ENCODE measurements at regions not wholly inside any gene's neighbourhood (a gene's known extent, or its start where the extent isn't known, plus 50 kb on each side); places are given as distances from the start of the nearest gene placed in this dataset.

DNA sequence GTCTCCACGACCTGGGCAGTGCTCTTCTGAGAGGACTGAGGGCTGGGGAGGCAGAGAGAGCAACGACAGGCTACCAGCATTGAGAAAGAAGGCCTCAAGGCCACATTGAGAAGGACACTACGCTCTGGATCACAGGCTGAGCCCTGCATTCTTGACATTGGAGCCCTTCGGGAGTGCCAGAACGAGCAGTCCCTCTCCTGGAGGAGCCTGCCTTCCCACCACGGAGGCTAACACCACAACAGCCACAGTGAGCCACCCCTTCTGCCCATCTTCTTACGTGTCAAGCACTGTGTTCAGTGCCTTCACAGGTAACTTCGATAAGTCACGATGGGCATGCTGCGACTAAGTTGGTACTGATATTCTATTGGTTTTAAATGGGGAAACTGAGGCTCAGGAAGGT, 267.8 kb downstream of the RPS24 start:
- no peak for DNase-seq
- no TSS peak for BruUV-seq (replicated peaks)
- no peak overlapping the region for H3K27ac ChIP-seq (ENCODE audit: low read length)
- no peak overlapping the region for H3K9ac ChIP-seq (ENCODE audit: low read length)
- ChIA-PET POLR2A (ENCODE audit: unreplicated experiment) (interaction anchor here (0.7 kb wide), 1 partner anchor 42 kb away, joined by 5 read pairs; no protein-coding TSS in a partner anchor), CTCF (interaction anchor here (0.9 to 1.5 kb wide), 2 partner anchors 69 to 255 kb away, joined by 5 to 7 read pairs; no protein-coding TSS in a partner anchor)
- H3K4me3 ChIP-seq (ENCODE audit: low read length) = no peak overlapping the region
- H4K20me1 ChIP-seq (ENCODE audit: low read length) = no peaks in the 10 kb centered on the region
- ATAC-seq = no peak
- no peak overlapping the region for H3K4me2 ChIP-seq (ENCODE audit: low read length)
- no peaks in the 10 kb centered on the region for H3K9me3 ChIP-seq (ENCODE audit: low read length)
- no peaks in the 10 kb centered on the region for H3F3A ChIP-seq (ENCODE audit: low read length, unreplicated experiment)
- no peaks in the 10 kb centered on the region for H3K9me2 ChIP-seq (replicated peaks; ENCODE audit: low read length)
- no peak for TF ChIP-seq EZH2phosphoT487 (IDR thresholded peaks at IDR 0.05; ENCODE audit: borderline replicate concordance, low read length)
- no peak for TF ChIP-seq EZH2 (IDR thresholded peaks at IDR 0.05; ENCODE audit: low read length, unreplicated experiment)
- TF ChIP-seq, protein P1, sequence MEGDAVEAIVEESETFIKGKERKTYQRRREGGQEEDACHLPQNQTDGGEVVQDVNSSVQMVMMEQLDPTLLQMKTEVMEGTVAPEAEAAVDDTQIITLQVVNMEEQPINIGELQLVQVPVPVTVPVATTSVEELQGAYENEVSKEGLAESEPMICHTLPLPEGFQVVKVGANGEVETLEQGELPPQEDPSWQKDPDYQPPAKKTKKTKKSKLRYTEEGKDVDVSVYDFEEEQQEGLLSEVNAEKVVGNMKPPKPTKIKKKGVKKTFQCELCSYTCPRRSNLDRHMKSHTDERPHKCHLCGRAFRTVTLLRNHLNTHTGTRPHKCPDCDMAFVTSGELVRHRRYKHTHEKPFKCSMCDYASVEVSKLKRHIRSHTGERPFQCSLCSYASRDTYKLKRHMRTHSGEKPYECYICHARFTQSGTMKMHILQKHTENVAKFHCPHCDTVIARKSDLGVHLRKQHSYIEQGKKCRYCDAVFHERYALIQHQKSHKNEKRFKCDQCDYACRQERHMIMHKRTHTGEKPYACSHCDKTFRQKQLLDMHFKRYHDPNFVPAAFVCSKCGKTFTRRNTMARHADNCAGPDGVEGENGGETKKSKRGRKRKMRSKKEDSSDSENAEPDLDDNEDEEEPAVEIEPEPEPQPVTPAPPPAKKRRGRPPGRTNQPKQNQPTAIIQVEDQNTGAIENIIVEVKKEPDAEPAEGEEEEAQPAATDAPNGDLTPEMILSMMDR (conservative IDR thresholded peaks at IDR 0.05; ENCODE audit: low read depth, low read length) = no peak
- no peaks in the 10 kb centered on the region for H3K79me2 ChIP-seq (ENCODE audit: low read length)
- H3K4me1 ChIP-seq (ENCODE audit: insufficient read depth, low read length) = peaks cover 14% of the 10 kb centered on the region
- intact Hi-C loops (cut with micrococcal nuclease) = loop anchor here (5.0 kb wide), 2 partner anchors 116 to 356 kb away; no protein-coding TSS in a partner anchor
- peaks cover 19% of the 10 kb centered on the region for H3K27me3 ChIP-seq (ENCODE audit: low read length)
- H3K36me3 ChIP-seq (ENCODE audit: low read depth, low read length) = no peaks in the 10 kb centered on the region
- H2AFZ ChIP-seq (ENCODE audit: low read length) = no peak overlapping the region

- no peaks in the 10 kb centered on the region for H4K20me1 ChIP-seq (ENCODE audit: low read length)
- intact Hi-C loops (cut with micrococcal nuclease) = loop anchor here (1.0 to 5.0 kb wide), 6 partner anchors 70 to 895 kb away; no protein-coding TSS in a partner anchor
- peak overlapping the region; percentile 57 for H3K9ac ChIP-seq (ENCODE audit: low read length)
- BruUV-seq (replicated peaks) = TSS peak; percentile 88
- H3K27ac ChIP-seq (ENCODE audit: low read length) = no peak overlapping the region
- peak overlapping the region; percentile 83 for H3K4me2 ChIP-seq (ENCODE audit: low read length)
- no peaks in the 10 kb centered on the region for H3F3A ChIP-seq (ENCODE audit: low read length, unreplicated experiment)
- H3K9me2 ChIP-seq (replicated peaks; ENCODE audit: low read length) = no peaks in the 10 kb centered on the region
- ATAC-seq = no peak
- H3K79me2 ChIP-seq (ENCODE audit: low read length) = no peaks in the 10 kb centered on the region
- CTCF ChIA-PET = interaction anchor here (0.6 to 1.5 kb wide), 7 partner anchors 9 to 256 kb away, joined by 3 to 7 read pairs (median 3); no protein-coding TSS in a partner anchor
- H3K27me3 ChIP-seq (ENCODE audit: low read length) = peaks cover 26% of the 10 kb centered on the region
- POLR2A ChIA-PET (ENCODE audit: unreplicated experiment) = interaction anchor here (0.6 to 1.1 kb wide), 4 partner anchors 28 to 1200 kb away, joined by 3 to 5 read pairs (median 3); no protein-coding TSS in a partner anchor
- peak overlapping the region; percentile 67 for H3K4me3 ChIP-seq (ENCODE audit: low read length)
- H3K4me1 ChIP-seq (ENCODE audit: insufficient read depth, low read length) = peaks cover 14% of the 10 kb centered on the region
- TF ChIP-seq, protein P1 (conservative IDR thresholded peaks at IDR 0.05; ENCODE audit: low read depth, low read length) = peak; percentile 82
- TF ChIP-seq EZH2phosphoT487 (IDR thresholded peaks at IDR 0.05; ENCODE audit: borderline replicate concordance, low read length) = no peak
- DNase-seq = peak; percentile 68
- H2AFZ ChIP-seq (ENCODE audit: low read length) = peak overlapping the region; percentile 82
- no peaks in the 10 kb centered on the region for H3K9me3 ChIP-seq (ENCODE audit: low read length)
- H3K36me3 ChIP-seq (ENCODE audit: low read depth, low read length) = no peaks in the 10 kb centered on the region
Measured at GRCh38 chr10:78301891-78302738, 268.5 kb downstream of the RPS24 start.

- H3K9ac ChIP-seq (ENCODE audit: low read length) = peak overlapping the region; percentile 57
- no peaks in the 10 kb centered on the region for H3K36me3 ChIP-seq (ENCODE audit: low read depth, low read length)
- no TSS peak for BruUV-seq (replicated peaks)
- H3K27ac ChIP-seq (ENCODE audit: low read length) = peak overlapping the region; percentile 11
- H2AFZ ChIP-seq (ENCODE audit: low read length) = peak overlapping the region; percentile 82
- peaks cover 31% of the 10 kb centered on the region for H3K27me3 ChIP-seq (ENCODE audit: low read length)
- peaks cover 14% of the 10 kb centered on the region for H3K4me1 ChIP-seq (ENCODE audit: insufficient read depth, low read length)
- no peaks in the 10 kb centered on the region for H3K9me2 ChIP-seq (replicated peaks; ENCODE audit: low read length)
- POLR2A ChIA-PET (ENCODE audit: unreplicated experiment) = interaction anchor here (0.6 to 1.1 kb wide), 3 partner anchors 28 to 1201 kb away, joined by 3 read pairs; no protein-coding TSS in a partner anchor
- intact Hi-C loops (cut with micrococcal nuclease) = loop anchor here (1.0 to 5.0 kb wide), 6 partner anchors 70 to 894 kb away; no protein-coding TSS in a partner anchor
- no peaks in the 10 kb centered on the region for H3F3A ChIP-seq (ENCODE audit: low read length, unreplicated experiment)
- H3K9me3 ChIP-seq (ENCODE audit: low read length) = no peaks in the 10 kb centered on the region
- ATAC-seq (no peak), DNase-seq (no peak)
- H3K79me2 ChIP-seq (ENCODE audit: low read length) = no peaks in the 10 kb centered on the region
- no peaks in the 10 kb centered on the region for H4K20me1 ChIP-seq (ENCODE audit: low read length)
- peak overlapping the region; percentile 67 for H3K4me3 ChIP-seq (ENCODE audit: low read length)
- peak overlapping the region; percentile 83 for H3K4me2 ChIP-seq (ENCODE audit: low read length)
- no peak for TF ChIP-seq EZH2 (IDR thresholded peaks at IDR 0.05; ENCODE audit: low read length, unreplicated experiment)
- TF ChIP-seq, protein P1 (conservative IDR thresholded peaks at IDR 0.05; ENCODE audit: low read depth, low read length) = no peak
- TF ChIP-seq EZH2phosphoT487 (IDR thresholded peaks at IDR 0.05; ENCODE audit: borderline replicate concordance, low read length) = no peak
- CTCF ChIA-PET = interaction anchor here (0.6 to 1.5 kb wide), 7 partner anchors 10 to 256 kb away, joined by 3 to 7 read pairs (median 3); no protein-coding TSS in a partner anchor
Measured at GRCh38 chr10:78302739-78302988, 269.0 kb downstream of the RPS24 start.

Data from PC-3 (cell line).